H1 (cell line): ENCODE measurements at regions not wholly inside any gene's neighbourhood (a gene's known extent, or its start where the extent isn't known, plus 50 kb on each side); places are given as distances from the start of the nearest gene placed in this dataset.

ENCODE experiments used
- EZH2 ChIP-seq: fragments of 200-600 bp; sonication (generic); IDR thresholded peaks from 2 replicates; pipeline ENCODE4 v1.7.1; 2012; ENCODE audit warnings: low read depth, mild to moderate bottlenecking, moderate library complexity, low read length, inconsistent platforms; ENCODE audit not compliant: severe bottlenecking

DNA sequence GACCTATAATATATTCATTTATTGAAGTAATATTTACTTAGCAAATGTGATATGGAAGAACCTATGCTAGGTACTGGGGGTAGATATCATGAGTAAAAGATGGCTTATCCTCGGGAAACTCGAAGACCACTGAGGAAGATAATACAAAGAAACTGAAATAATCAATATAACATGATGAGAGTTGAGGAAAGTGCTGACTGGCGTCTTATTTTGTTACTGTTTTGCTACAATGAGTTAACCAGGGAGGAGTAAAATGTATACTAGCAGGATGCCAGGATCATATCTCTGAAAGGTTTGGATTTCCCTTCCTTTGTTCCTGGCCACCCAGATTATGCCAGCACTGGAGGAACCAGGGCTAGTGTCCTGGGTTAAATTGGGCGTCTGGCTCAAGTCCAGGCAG is 111.7 kb upstream of the SPATS2L start (continued):
- TF ChIP-seq EZH2 = no peak
